ENCODE measurements at regions not wholly inside any gene's neighbourhood (a gene's known extent, or its start where the extent isn't known, plus 50 kb on each side); places are given as distances from the start of the nearest gene placed in this dataset.
"Not testable (repeated sequence)": the region's sequence is repeated elsewhere in the genome, so short reads cannot be mapped to it uniquely, and the experiment has no call there.

- Mint-ChIP-seq H3K27ac (no peak overlapping the region), H3K4me3 (no peak overlapping the region), H3K36me3 (ENCODE audit: low read depth) (peaks cover 37% of the 10 kb centered on the region), H3K4me1 (no peaks in the 10 kb centered on the region), H3K27me3 (no peaks in the 10 kb centered on the region), H3K9me3 (peaks cover 19% of the 10 kb centered on the region)
- intact Hi-C loops (cut with micrococcal nuclease), result no loop called here
- DNase-seq, result no peak
- POLR2A ChIA-PET, result no interaction called here
- CTCF ChIA-PET, result no interaction called here
- no peak for TF ChIP-seq CTCF (IDR thresholded peaks at IDR 0.05)
- no peak for ATAC-seq (ENCODE audit: low read depth)
Observed at GRCh38 chr2:186382932-186383331, 103.1 kb upstream of the ZC3H15 start.

- ChIA-PET CTCF (no interaction called here), POLR2A (no interaction called here)
- Mint-ChIP-seq H3K27me3 (no peaks in the 10 kb centered on the region), H3K4me1 (no peaks in the 10 kb centered on the region), H3K9me3 (peaks cover 22% of the 10 kb centered on the region), H3K36me3 (ENCODE audit: low read depth) (peaks cover 39% of the 10 kb centered on the region), H3K27ac (no peak overlapping the region), H3K4me3 (no peak overlapping the region)
- DNase-seq, result no peak
- intact Hi-C loops (cut with micrococcal nuclease), result no loop called here
- no peak for ATAC-seq (ENCODE audit: low read depth)
- TF ChIP-seq CTCF (IDR thresholded peaks at IDR 0.05), result no peak
Observed at GRCh38 chr2:186384226-186384625, 101.8 kb upstream of the ZC3H15 start.

GRCh38 chr2:186385638-186386201 is 100.3 kb upstream of the ZC3H15 start:
- intact Hi-C loops (cut with micrococcal nuclease); POLR2A ChIA-PET: not testable (repeated sequence)

GRCh38 chr2:186399082-186399644 is 86.9 kb upstream of the ZC3H15 start:
- Mint-ChIP-seq H3K27me3 (no peaks in the 10 kb centered on the region), H3K4me1 (peaks cover 2% of the 10 kb centered on the region), H3K27ac (no peak overlapping the region), H3K9me3 (peaks cover 10% of the 10 kb centered on the region), H3K4me3 (no peak overlapping the region), H3K36me3 (ENCODE audit: low read depth) (peaks cover 9% of the 10 kb centered on the region)
- TF ChIP-seq CTCF (IDR thresholded peaks at IDR 0.05), result no peak
- DNase-seq, result no peak
- no peak for ATAC-seq (ENCODE audit: low read depth)
- intact Hi-C loops (cut with micrococcal nuclease), result no loop called here
- ChIA-PET CTCF (no interaction called here), POLR2A (no interaction called here)

More at GRCh38 chr2:186385638-186386201, 100.3 kb upstream of the ZC3H15 start:
- H3K27ac Mint-ChIP-seq; H3K27me3 Mint-ChIP-seq; ATAC-seq (ENCODE audit: low read depth); CTCF ChIA-PET; DNase-seq; H3K4me1 Mint-ChIP-seq; H3K4me3 Mint-ChIP-seq: not testable (repeated sequence)
- Mint-ChIP-seq H3K9me3 (peaks cover 35% of the 10 kb centered on the region), H3K36me3 (ENCODE audit: low read depth) (peaks cover 53% of the 10 kb centered on the region)

- no peaks in the 10 kb centered on the region for H3K27me3 Mint-ChIP-seq
- H3K4me1 Mint-ChIP-seq, result no peaks in the 10 kb centered on the region
- H3K9me3 Mint-ChIP-seq, result peaks cover 6% of the 10 kb centered on the region
- TF ChIP-seq CTCF (IDR thresholded peaks at IDR 0.05), result no peak
- ATAC-seq (ENCODE audit: low read depth), result no peak
- peaks cover 15% of the 10 kb centered on the region for H3K36me3 Mint-ChIP-seq (ENCODE audit: low read depth)
- H3K4me3 Mint-ChIP-seq, result no peak overlapping the region
- DNase-seq, result no peak
- intact Hi-C loops (cut with micrococcal nuclease), result no loop called here
- H3K27ac Mint-ChIP-seq, result no peak overlapping the region
- POLR2A ChIA-PET, result no interaction called here
- CTCF ChIA-PET, result no interaction called here
Observed at GRCh38 chr2:186405842-186406241, 80.2 kb upstream of the ZC3H15 start.

- POLR2A ChIA-PET, result no interaction called here
- TF ChIP-seq CTCF (IDR thresholded peaks at IDR 0.05), result no peak
- no peaks in the 10 kb centered on the region for H3K4me1 Mint-ChIP-seq
- no peak overlapping the region for H3K4me3 Mint-ChIP-seq
- H3K27ac Mint-ChIP-seq, result no peak overlapping the region
- H3K9me3 Mint-ChIP-seq, result peaks cover 10% of the 10 kb centered on the region
- ATAC-seq (ENCODE audit: low read depth), result no peak
- H3K36me3 Mint-ChIP-seq (ENCODE audit: low read depth), result peaks cover 18% of the 10 kb centered on the region
- DNase-seq, result no peak
- intact Hi-C loops (cut with micrococcal nuclease), result no loop called here
- CTCF ChIA-PET, result no interaction called here
- H3K27me3 Mint-ChIP-seq, result no peaks in the 10 kb centered on the region
Observed at GRCh38 chr2:186407611-186408010, 78.4 kb upstream of the ZC3H15 start.
